NB4 (cell line): ENCODE measurements at regions not wholly inside any gene's neighbourhood (a gene's known extent, or its start where the extent isn't known, plus 50 kb on each side); places are given as distances from the start of the nearest gene placed in this dataset.

Source experiments
- DNase-seq: peaks from one replicate; pipeline ENCODE4 v3.0.0; 2010; ENCODE audit warnings: low read depth
- H3K4me3 ChIP-seq: one replicate; pipeline ENCODE4 v1.5.1; 2011; ENCODE audit warnings: mild to moderate bottlenecking, low read depth, low read length, moderate library complexity
- CTCF ChIP-seq: IDR thresholded peaks from one replicate; pipeline ENCODE4 v1.5.1; 2012; ENCODE audit warnings: low read depth, low read length
- MAX ChIP-seq: IDR thresholded peaks from 2 replicates; pipeline ENCODE4 v1.6.1; 2011; ENCODE audit warnings: low read depth, low read length
- MYC ChIP-seq: IDR thresholded peaks from 2 replicates; pipeline ENCODE4 v1.6.1; 2011; ENCODE audit warnings: low read depth, low read length
- POLR2A ChIP-seq: IDR thresholded peaks from 2 replicates; pipeline ENCODE4 v1.6.1; 2011; ENCODE audit warnings: mild to moderate bottlenecking; ENCODE audit not compliant: insufficient read length; ENCODE audit errors: extremely low read depth

- no peak for DNase-seq
- H3K4me3 ChIP-seq, result no peak overlapping the region
- no peak for TF ChIP-seq POLR2A
- no peak for TF ChIP-seq MAX
- TF ChIP-seq MYC, result no peak
Observed at GRCh38 chr2:103875531-103875930, 978.4 kb upstream of the POU3F3 start.

GRCh38 chr2:103876611-103877010 lies 977.3 kb upstream of the POU3F3 start:
- TF ChIP-seq CTCF (no peak), MYC (no peak), MAX (no peak), POLR2A (no peak)
- DNase-seq, result no peak
- H3K4me3 ChIP-seq, result no peak overlapping the region

GRCh38 chr2:103879101-103879500 lies 974.8 kb upstream of the POU3F3 start:
- TF ChIP-seq CTCF, result no peak
- TF ChIP-seq MYC, result no peak
- no peak for TF ChIP-seq MAX
- no peak for TF ChIP-seq POLR2A

GRCh38 chr2:103880081-103880834 lies 973.7 kb upstream of the POU3F3 start:
- DNase-seq, result no peak
- no peak for TF ChIP-seq CTCF
- TF ChIP-seq MYC, result no peak
- no peak for TF ChIP-seq POLR2A

More at GRCh38 chr2:103879101-103879500, 974.8 kb upstream of the POU3F3 start:
- DNase-seq, result no peak
- H3K4me3 ChIP-seq, result no peak overlapping the region

GRCh38 chr2:103887625-103888024 lies 966.3 kb upstream of the POU3F3 start:
- TF ChIP-seq CTCF (no peak), MAX (no peak), MYC (no peak), POLR2A (no peak)
- H3K4me3 ChIP-seq, result no peak overlapping the region
- no peak for DNase-seq

More at GRCh38 chr2:103880081-103880834, 973.7 kb upstream of the POU3F3 start:
- no peak overlapping the region for H3K4me3 ChIP-seq

GRCh38 chr2:103896182-103896581 lies 957.7 kb upstream of the POU3F3 start:
- TF ChIP-seq CTCF, result no peak
- no peak for TF ChIP-seq MAX
- no peak for TF ChIP-seq POLR2A
- TF ChIP-seq MYC, result no peak
- no peak for DNase-seq
- no peak overlapping the region for H3K4me3 ChIP-seq
